CD14-positive monocyte (primary cell): ENCODE measurements at regions not wholly inside any gene's neighbourhood (a gene's known extent, or its start where the extent isn't known, plus 50 kb on each side); places are given as distances from the start of the nearest gene placed in this dataset.
"Not testable (repeated sequence)": the region's sequence is repeated elsewhere in the genome, so short reads cannot be mapped to it uniquely, and the experiment has no call there.

Experiments
- DNase-seq, 3 donors: peaks; one replicate each; pipeline ENCODE4 v3.0.0-alpha.2; 2011 to 2022
- H2AFZ ChIP-seq: 2 replicates; pipeline ENCODE4 v1.6.0; 2012; ENCODE audit warnings: mild to moderate bottlenecking, low read depth, low read length, inconsistent platforms; ENCODE audit not compliant: insufficient read depth, poor library complexity, severe bottlenecking
- H3K27ac ChIP-seq, 2 donors: 1 replicate in 1 of 2; 2 replicates in 1 of 2; pipeline ENCODE4 v1.5.1; 2012 to 2013; ENCODE audit warnings: low read length in 2 of 2, control low read depth in 1 of 2, inconsistent platforms in 1 of 2, low read depth in 1 of 2, mild to moderate bottlenecking in 1 of 2
- H3K27me3 ChIP-seq, 2 donors: one replicate each; pipeline versions ENCODE4 v1.6.0 to v1.6.1; 2011 to 2013; ENCODE audit warnings: low read length in 2 of 2; ENCODE audit not compliant: control insufficient read depth in 2 of 2, insufficient read depth in 2 of 2
- H3K36me3 ChIP-seq, 2 donors: replicated peaks in 1 of 2; 1 replicate in 1 of 2; 2 replicates in 1 of 2; pipeline versions ENCODE4 v1.5.1 to v1.6.1; 2012 to 2013; ENCODE audit warnings: low read length in 2 of 2, control low read depth in 1 of 2, inconsistent platforms in 1 of 2, mild to moderate bottlenecking in 1 of 2; ENCODE audit not compliant: insufficient read depth in 2 of 2, control insufficient read depth in 1 of 2
- H3K4me1 ChIP-seq, 2 donors: 1 replicate in 1 of 2; 2 replicates in 1 of 2; pipeline versions ENCODE4 v1.5.1 to v1.6.1; 2012 to 2013; ENCODE audit warnings: low read length in 2 of 2, control low read depth in 1 of 2, inconsistent platforms in 1 of 2, mild to moderate bottlenecking in 1 of 2, moderate library complexity in 1 of 2; ENCODE audit not compliant: insufficient read depth in 2 of 2, control insufficient read depth in 1 of 2
- H3K4me2 ChIP-seq: replicated peaks from 2 replicates; pipeline ENCODE3; 2012; ENCODE audit warnings: low read length, moderate library complexity, mild to moderate bottlenecking; ENCODE audit not compliant: poor library complexity, severe bottlenecking; ENCODE audit errors: extremely low read depth
- H3K4me3 ChIP-seq, 3 experiments: fragments of 200-600 bp in 1 of 3; sonication (generic) in 1 of 3; replicated peaks in 1 of 3; 1 replicate in 2 of 3; 2 replicates in 1 of 3; pipeline ENCODE4 v1.5.1; 2011 to 2013; ENCODE audit warnings: low read length in 3 of 3, mild to moderate bottlenecking in 3 of 3, control low read depth in 2 of 3, low read depth in 2 of 3, inconsistent platforms in 1 of 3, moderate library complexity in 1 of 3
- H3K79me2 ChIP-seq: 2 replicates; pipeline ENCODE4 v1.6.0; 2012; ENCODE audit warnings: mild to moderate bottlenecking, control low read depth, inconsistent platforms, low read length, moderate library complexity; ENCODE audit not compliant: insufficient read depth
- H3K9ac ChIP-seq: 2 replicates; pipeline ENCODE4 v1.6.0; 2017; ENCODE audit warnings: low read length, mild to moderate bottlenecking; ENCODE audit not compliant: insufficient read depth, poor library complexity, severe bottlenecking
- H3K9me3 ChIP-seq, 2 donors: replicated peaks in 1 of 2; 1 replicate in 1 of 2; 2 replicates in 1 of 2; pipeline versions ENCODE4 v1.5.1 to v1.6.1; 2012 to 2013; ENCODE audit warnings: low read length in 2 of 2, control low read depth in 1 of 2; ENCODE audit not compliant: control insufficient read depth in 1 of 2, insufficient read depth in 1 of 2
- H4K20me1 ChIP-seq: 2 replicates; pipeline ENCODE4 v1.6.0; 2012; ENCODE audit warnings: mild to moderate bottlenecking, low read length, control low read depth, moderate library complexity; ENCODE audit not compliant: insufficient read depth
- H3K27ac Mint-ChIP-seq, 7 donors: one replicate each; pipeline ENCODE4 v1.8.0; 2020; ENCODE audit warnings: mild to moderate bottlenecking in 7 of 7, mixed read lengths in 7 of 7, moderate library complexity in 6 of 7, inconsistent platforms in 2 of 7
- H3K27me3 Mint-ChIP-seq, 3 donors: one replicate each; pipeline ENCODE4 v1.8.0; 2021 to 2022; ENCODE audit warnings: low read depth in 3 of 3, mild to moderate bottlenecking in 3 of 3, mixed read lengths in 3 of 3, moderate library complexity in 3 of 3, inconsistent platforms in 1 of 3
- H3K36me3 Mint-ChIP-seq, 2 donors: one replicate each; pipeline ENCODE4 v1.8.0; 2020; ENCODE audit warnings: mixed read lengths in 2 of 2, inconsistent platforms in 1 of 2, mild to moderate bottlenecking in 1 of 2
- H3K4me1 Mint-ChIP-seq: one replicate; pipeline ENCODE4 v1.8.0; 2020; ENCODE audit warnings: mild to moderate bottlenecking, mixed read lengths
- H3K4me3 Mint-ChIP-seq, 2 donors: one replicate each; pipeline ENCODE4 v1.8.0; 2020; ENCODE audit warnings: mild to moderate bottlenecking in 2 of 2, mixed read lengths in 2 of 2, moderate library complexity in 1 of 2
- H3K9me3 Mint-ChIP-seq, 7 donors: one replicate each; pipeline ENCODE4 v1.8.0; 2020 to 2022; ENCODE audit warnings: mixed read lengths in 7 of 7, mild to moderate bottlenecking in 6 of 7, moderate library complexity in 6 of 7, inconsistent platforms in 2 of 7
- CTCF ChIP-seq: fragments of 200-600 bp; IDR thresholded peaks from one replicate; pipeline ENCODE4 v1.8.0; 2022; ENCODE audit warnings: antibody characterized with exemption, mild to moderate bottlenecking
- WGBS: methylation state at CpG from one replicate; pipeline ENCODE4 v1.1.5; 2013; ENCODE audit warnings: missing lambda C conversion rate; ENCODE audit not compliant: insufficient coverage; 5-methylcytosine and 5-hydroxymethylcytosine counted together
- intact Hi-C, 2 donors: fragments of 100-400 bp; cut with micrococcal nuclease; formaldehyde crosslinking; loops; one replicate each; pipeline versions ENCODE4 v1.15.0 to v1.15.1; 2023

DNA sequence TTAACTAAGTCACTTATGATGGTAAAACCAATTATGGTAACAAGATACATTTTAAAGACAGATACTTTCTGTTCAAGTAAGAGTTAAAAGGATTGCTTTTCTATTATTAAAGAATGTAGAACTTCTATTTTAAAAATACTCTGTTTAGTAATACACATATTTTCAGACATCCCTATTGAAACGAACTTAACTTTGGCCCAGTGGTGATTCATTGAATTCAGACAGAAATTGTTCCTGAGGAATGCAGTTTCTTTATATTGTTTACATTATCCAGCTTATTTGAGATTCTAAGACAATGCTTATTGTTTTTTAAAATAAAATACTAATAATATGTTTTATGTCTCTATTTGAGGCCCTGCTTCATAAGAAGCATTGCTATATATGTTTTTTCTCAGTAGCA, 816.4 kb downstream of the SEMA5A start:
- H3K4me3 Mint-ChIP-seq: no peak overlapping the region
- H3K4me2 ChIP-seq: no peak overlapping the region
- H3K4me3 ChIP-seq: no peak overlapping the region
- H3K27me3 Mint-ChIP-seq: no peaks in the 10 kb centered on the region
- no peaks in the 10 kb centered on the region for H4K20me1 ChIP-seq
- no peaks in the 10 kb centered on the region for H3K36me3 ChIP-seq
- no peak for DNase-seq
- intact Hi-C loops: no loop called here
- no peak overlapping the region for H3K9ac ChIP-seq
- H3K27ac ChIP-seq: no peak overlapping the region
- H2AFZ ChIP-seq: no peak overlapping the region
- no peak for TF ChIP-seq CTCF
- peaks cover 0 to 15% of the 10 kb centered on the region in 2 donors for H3K9me3 ChIP-seq
- no peaks in the 10 kb centered on the region for H3K36me3 Mint-ChIP-seq
- H3K27me3 ChIP-seq: no peaks in the 10 kb centered on the region
- WGBS: no CpG with 5 or more reads among the region's 1 CpG
- no peak overlapping the region for H3K27ac Mint-ChIP-seq
- H3K4me1 Mint-ChIP-seq: no peaks in the 10 kb centered on the region
- no peaks in the 10 kb centered on the region for H3K79me2 ChIP-seq
- no peaks in the 10 kb centered on the region for H3K4me1 ChIP-seq
- peaks cover 0 to 21% (median 11%) of the 10 kb centered on the region in 7 donors for H3K9me3 Mint-ChIP-seq

DNA sequence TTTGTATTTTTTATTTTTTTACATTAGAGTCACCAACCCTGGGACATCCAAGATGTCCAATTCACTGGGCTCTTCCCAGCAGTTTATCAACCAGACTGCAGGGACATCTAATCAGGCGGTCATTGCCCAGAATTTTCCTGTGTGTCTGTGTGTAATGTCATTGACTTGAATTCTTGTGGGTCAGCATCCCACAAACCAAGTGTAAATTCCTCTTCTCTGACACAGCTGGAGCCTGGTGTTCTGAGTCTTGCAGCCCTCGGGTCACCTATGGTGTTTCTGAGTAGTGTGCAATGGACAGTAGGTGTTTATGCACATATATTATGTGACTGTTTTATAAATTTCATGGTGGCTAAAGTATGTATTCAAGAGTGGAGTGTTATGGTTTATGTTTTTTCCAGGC, 815.7 kb downstream of the SEMA5A start:
- Histone ChIP-seq H2AFZ (no peak overlapping the region), H3K9me3 (peaks cover 0 to 15% of the 10 kb centered on the region in 2 donors), H3K4me1 (no peaks in the 10 kb centered on the region), H3K79me2 (no peaks in the 10 kb centered on the region), H3K27me3 (no peaks in the 10 kb centered on the region), H3K9ac (no peak overlapping the region), H3K4me2 (no peak overlapping the region), H4K20me1 (no peaks in the 10 kb centered on the region), H3K36me3 (no peaks in the 10 kb centered on the region), H3K4me3 (no peak overlapping the region), H3K27ac (no peak overlapping the region)
- Mint-ChIP-seq H3K36me3 (no peaks in the 10 kb centered on the region), H3K4me1 (no peaks in the 10 kb centered on the region), H3K27me3 (no peaks in the 10 kb centered on the region), H3K4me3 (no peak overlapping the region), H3K9me3 (peaks cover 0 to 21% (median 12%) of the 10 kb centered on the region in 7 donors), H3K27ac (no peak overlapping the region)
- no peak for TF ChIP-seq CTCF
- no peak for DNase-seq
- intact Hi-C loops: no loop called here
- WGBS: no CpG with 5 or more reads among the region's 2 CpGs

- 89% methylated on average over 7 of the region's 7 CpGs for whole genome bisulfite sequencing
- H3K4me3 Mint-ChIP-seq, H3K36me3 Mint-ChIP-seq, H3K36me3 ChIP-seq, H4K20me1 ChIP-seq, H3K4me2 ChIP-seq, H2AFZ ChIP-seq, H3K27me3 Mint-ChIP-seq, H3K79me2 ChIP-seq, H3K4me1 ChIP-seq, H3K4me3 ChIP-seq, H3K4me1 Mint-ChIP-seq, H3K27me3 ChIP-seq, H3K27ac Mint-ChIP-seq, intact Hi-C loops, H3K27ac ChIP-seq, DNase-seq, H3K9ac ChIP-seq: not testable (repeated sequence)
- H3K9me3 Mint-ChIP-seq: peaks cover 3 to 22% (median 11%) of the 10 kb centered on the region in 7 donors
- peaks cover 0 to 14% of the 10 kb centered on the region in 2 donors for H3K9me3 ChIP-seq
Measured at GRCh38 chr5:8731110-8731509, 814.8 kb downstream of the SEMA5A start.
